ENCODE measurements at regions not wholly inside any gene's neighbourhood (a gene's known extent, or its start where the extent isn't known, plus 50 kb on each side); places are given as distances from the start of the nearest gene placed in this dataset.

DNA sequence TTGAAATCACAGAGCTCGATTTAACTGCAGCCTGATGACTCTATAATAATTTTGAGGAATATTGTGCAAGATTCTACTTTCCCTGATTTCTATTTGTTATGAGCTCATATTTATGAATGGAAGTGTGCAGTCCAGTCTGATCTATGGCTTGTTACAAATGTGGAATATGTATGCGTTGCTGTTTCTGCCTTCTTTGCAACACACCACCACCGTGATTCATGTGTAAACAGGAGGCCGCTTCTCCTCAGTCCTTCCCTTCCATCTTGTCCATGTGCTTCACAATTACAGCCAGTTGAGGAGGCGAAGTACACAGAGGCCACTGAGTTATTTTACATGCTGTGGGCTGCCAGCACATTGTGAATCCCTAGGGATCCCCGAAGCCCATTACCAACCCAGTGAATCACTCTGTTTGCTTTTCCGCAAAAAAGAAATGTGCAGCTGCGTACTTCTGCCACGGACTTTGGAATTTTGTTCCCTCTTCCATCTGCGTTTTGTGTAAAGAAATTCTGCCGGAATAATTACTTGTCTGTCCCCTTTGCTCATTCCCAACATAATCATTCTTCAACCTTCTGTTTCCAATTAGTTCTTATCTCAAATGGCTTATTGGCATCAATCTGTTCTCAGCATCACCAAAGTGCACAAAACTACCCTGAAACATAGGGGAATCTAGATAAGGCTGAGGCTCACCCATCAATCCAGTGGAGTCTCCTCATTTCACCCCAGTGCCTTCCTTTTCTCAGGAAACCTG is 551.6 kb upstream of the CITED2 start:
- peak in 1 of 2 donors; percentile 49 for DNase-seq
- no peaks in the 10 kb centered on the region for H3K27me3 ChIP-seq (ENCODE audit: control insufficient read depth in 1 of 2, insufficient read depth in 2 of 2, low read length in 1 of 2)
- peaks cover 0 to 2% of the 10 kb centered on the region in 2 donors for H3K4me1 ChIP-seq (ENCODE audit: control insufficient read depth in 1 of 2, insufficient read depth in 2 of 2, low read length in 2 of 2)
- no peaks in the 10 kb centered on the region for H3K36me3 ChIP-seq (ENCODE audit: control insufficient read depth in 1 of 2, insufficient read depth in 2 of 2, low read length in 1 of 2)
- H3K27ac ChIP-seq (ENCODE audit: low read depth in 1 of 2, low read length in 2 of 2): peak overlapping the region in 1 of 2 donors; percentile 57
- H3K9me3 ChIP-seq (ENCODE audit: control insufficient read depth, low read length): no peaks in the 10 kb centered on the region
- intact Hi-C loops (cut with DNase I): no loop called here
- 16 to 17% methylated on average over 11 of the region's 11 CpGs for WGBS, 2 donors
- ATAC-seq (ENCODE audit: low FRiP score): peak; percentile 52
- H3K4me3 ChIP-seq (ENCODE audit: low read length in 2 of 2): no peak overlapping the region

DNA sequence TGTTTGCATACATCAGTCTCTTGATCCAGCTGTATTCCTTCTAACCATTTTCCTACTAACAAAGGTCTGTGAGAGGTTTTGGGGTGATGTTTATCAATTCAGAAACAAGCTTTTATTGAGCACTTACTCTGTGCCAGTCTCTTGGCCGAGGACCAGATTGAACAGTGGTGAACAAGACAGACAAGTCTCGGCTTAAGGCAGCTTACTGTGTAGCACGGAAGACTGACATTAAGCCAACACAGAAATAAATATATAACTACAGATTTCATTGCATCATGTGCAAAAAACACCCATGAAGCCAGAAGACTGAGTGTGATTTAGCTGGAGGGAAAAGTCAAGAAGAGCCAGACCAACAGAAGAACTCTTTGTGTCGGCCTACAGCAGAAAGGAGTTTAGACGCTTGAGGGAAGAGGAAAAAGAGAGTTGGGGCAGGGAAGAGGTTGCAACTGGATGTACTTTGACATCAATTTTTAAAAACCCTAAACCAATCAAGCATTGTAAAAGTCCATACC is 549.6 kb upstream of the CITED2 start:
- Histone ChIP-seq H3K27me3 (ENCODE audit: control insufficient read depth in 1 of 2, insufficient read depth in 2 of 2, low read length in 1 of 2) (no peaks in the 10 kb centered on the region), H3K4me3 (ENCODE audit: low read length in 2 of 2) (no peak overlapping the region), H3K27ac (ENCODE audit: low read depth in 1 of 2, low read length in 2 of 2) (no peak overlapping the region), H3K36me3 (ENCODE audit: control insufficient read depth in 1 of 2, insufficient read depth in 2 of 2, low read length in 1 of 2) (no peaks in the 10 kb centered on the region), H3K4me1 (ENCODE audit: control insufficient read depth in 1 of 2, insufficient read depth in 2 of 2, low read length in 2 of 2) (peaks cover 0 to 2% of the 10 kb centered on the region in 2 donors), H3K9me3 (ENCODE audit: control insufficient read depth, low read length) (no peaks in the 10 kb centered on the region)
- no peak for ATAC-seq (ENCODE audit: low FRiP score)
- intact Hi-C loops (cut with DNase I): no loop called here
- no peak for DNase-seq
- WGBS, 2 donors: 95 to 97% methylated on average over 5 of the region's 5 CpGs

DNA sequence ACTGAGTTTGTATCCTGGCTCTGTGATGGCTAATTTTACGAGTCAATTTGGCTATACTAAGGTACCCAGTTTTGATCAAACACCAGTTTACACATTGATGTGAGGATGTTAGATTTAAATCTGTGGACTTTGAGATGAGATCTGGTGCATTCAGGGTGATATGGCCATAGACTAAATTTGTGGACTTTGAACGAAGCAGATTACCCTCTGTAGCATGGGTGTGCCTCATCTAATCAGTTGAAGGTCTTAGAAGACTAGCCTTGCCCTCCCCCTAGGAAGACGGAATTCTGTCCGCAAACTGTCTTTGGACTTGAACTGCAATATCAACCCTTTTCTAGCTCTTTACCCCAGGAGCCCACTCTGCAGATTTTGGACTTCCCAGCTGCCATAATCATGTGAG is 547.8 kb upstream of the CITED2 start:
- 98 to 99% methylated on average over 4 of the region's 4 CpGs for WGBS, 2 donors

DNA sequence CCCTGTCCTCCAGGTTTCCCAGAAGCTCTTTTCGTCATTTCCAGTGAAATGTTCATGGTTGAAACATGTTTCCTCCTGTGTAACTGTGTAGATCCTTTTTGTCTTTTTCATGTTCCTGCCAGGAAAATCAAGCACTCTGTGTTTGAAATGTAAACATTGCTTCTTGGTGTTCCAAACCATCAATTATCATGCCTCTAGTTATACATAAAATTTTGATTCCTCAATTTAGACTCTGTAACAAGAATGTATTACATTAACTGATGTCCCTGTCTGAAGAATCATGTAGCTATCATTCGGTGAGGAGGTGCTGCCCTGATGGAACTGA is 546.3 kb upstream of the CITED2 start:
- Histone ChIP-seq H3K4me3 (ENCODE audit: low read length in 2 of 2) (no peak overlapping the region), H3K4me1 (ENCODE audit: control insufficient read depth in 1 of 2, insufficient read depth in 2 of 2, low read length in 2 of 2) (no peaks in the 10 kb centered on the region), H3K36me3 (ENCODE audit: control insufficient read depth in 1 of 2, insufficient read depth in 2 of 2, low read length in 1 of 2) (no peaks in the 10 kb centered on the region), H3K27ac (ENCODE audit: low read depth in 1 of 2, low read length in 2 of 2) (no peak overlapping the region), H3K27me3 (ENCODE audit: control insufficient read depth in 1 of 2, insufficient read depth in 2 of 2, low read length in 1 of 2) (no peaks in the 10 kb centered on the region), H3K9me3 (ENCODE audit: control insufficient read depth, low read length) (no peaks in the 10 kb centered on the region)
- no peak for DNase-seq
- ATAC-seq (ENCODE audit: low FRiP score): no peak
- intact Hi-C loops (cut with DNase I): no loop called here
- WGBS, 2 donors: 78 to 82% methylated on average over 2 of the region's 2 CpGs

More for the DNA sequence above, 547.8 kb upstream of the CITED2 start:
- Histone ChIP-seq H3K27ac (ENCODE audit: low read depth in 1 of 2, low read length in 2 of 2) (no peak overlapping the region), H3K4me3 (ENCODE audit: low read length in 2 of 2) (no peak overlapping the region), H3K4me1 (ENCODE audit: control insufficient read depth in 1 of 2, insufficient read depth in 2 of 2, low read length in 2 of 2) (peaks cover 0 to 2% of the 10 kb centered on the region in 2 donors), H3K36me3 (ENCODE audit: control insufficient read depth in 1 of 2, insufficient read depth in 2 of 2, low read length in 1 of 2) (no peaks in the 10 kb centered on the region), H3K9me3 (ENCODE audit: control insufficient read depth, low read length) (no peaks in the 10 kb centered on the region), H3K27me3 (ENCODE audit: control insufficient read depth in 1 of 2, insufficient read depth in 2 of 2, low read length in 1 of 2) (no peaks in the 10 kb centered on the region)
- ATAC-seq (ENCODE audit: low FRiP score) (no peak), DNase-seq (no peak)
- intact Hi-C loops (cut with DNase I): no loop called here

DNA sequence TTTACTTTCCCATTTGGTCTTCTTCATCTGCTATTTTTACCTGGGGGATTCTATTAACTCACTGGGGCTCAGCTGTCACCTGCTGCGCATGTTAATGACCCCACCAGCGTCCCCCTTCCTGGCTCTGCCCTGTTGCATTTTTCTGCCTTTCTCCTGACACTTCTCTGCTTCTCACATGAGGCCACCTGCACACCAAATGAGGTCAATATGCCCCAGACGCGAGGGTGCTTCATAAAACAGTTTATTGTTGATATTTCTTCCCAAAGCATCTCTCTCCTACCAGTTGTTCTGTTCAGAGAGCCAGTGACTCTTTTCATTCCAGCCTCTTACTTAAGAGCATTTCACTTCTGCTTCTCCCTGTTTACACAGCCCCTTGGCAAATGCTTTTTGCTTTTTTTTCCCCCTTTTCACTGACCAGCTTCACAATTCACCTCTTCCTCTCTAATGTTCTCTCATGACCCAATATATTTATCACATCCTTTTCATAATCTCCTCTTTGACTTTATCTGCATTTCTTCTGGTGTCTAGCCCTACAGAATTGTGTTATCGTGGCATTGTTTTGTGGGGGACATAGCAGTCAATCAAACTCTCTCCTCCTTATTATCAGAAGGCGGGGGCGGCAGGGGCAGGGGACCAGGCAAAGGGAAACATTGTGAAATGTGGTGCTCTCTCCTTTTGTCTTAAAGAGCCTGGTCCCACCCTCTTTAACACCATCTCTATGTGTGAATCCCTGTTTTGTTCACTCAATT is 545.8 kb upstream of the CITED2 start:
- no peak overlapping the region for H3K27ac ChIP-seq (ENCODE audit: low read depth in 1 of 2, low read length in 2 of 2)
- DNase-seq (no peak), ATAC-seq (ENCODE audit: low FRiP score) (no peak)
- intact Hi-C loops (cut with DNase I): no loop called here
- no peak overlapping the region for H3K4me3 ChIP-seq (ENCODE audit: low read length in 2 of 2)
- no peaks in the 10 kb centered on the region for H3K9me3 ChIP-seq (ENCODE audit: control insufficient read depth, low read length)
- 64 to 66% methylated on average over 7 of the region's 7 CpGs for WGBS, 2 donors
- H3K27me3 ChIP-seq (ENCODE audit: control insufficient read depth in 1 of 2, insufficient read depth in 2 of 2, low read length in 1 of 2): no peaks in the 10 kb centered on the region
- H3K4me1 ChIP-seq (ENCODE audit: control insufficient read depth in 1 of 2, insufficient read depth in 2 of 2, low read length in 2 of 2): no peaks in the 10 kb centered on the region
- H3K36me3 ChIP-seq (ENCODE audit: control insufficient read depth in 1 of 2, insufficient read depth in 2 of 2, low read length in 1 of 2): no peaks in the 10 kb centered on the region

DNA sequence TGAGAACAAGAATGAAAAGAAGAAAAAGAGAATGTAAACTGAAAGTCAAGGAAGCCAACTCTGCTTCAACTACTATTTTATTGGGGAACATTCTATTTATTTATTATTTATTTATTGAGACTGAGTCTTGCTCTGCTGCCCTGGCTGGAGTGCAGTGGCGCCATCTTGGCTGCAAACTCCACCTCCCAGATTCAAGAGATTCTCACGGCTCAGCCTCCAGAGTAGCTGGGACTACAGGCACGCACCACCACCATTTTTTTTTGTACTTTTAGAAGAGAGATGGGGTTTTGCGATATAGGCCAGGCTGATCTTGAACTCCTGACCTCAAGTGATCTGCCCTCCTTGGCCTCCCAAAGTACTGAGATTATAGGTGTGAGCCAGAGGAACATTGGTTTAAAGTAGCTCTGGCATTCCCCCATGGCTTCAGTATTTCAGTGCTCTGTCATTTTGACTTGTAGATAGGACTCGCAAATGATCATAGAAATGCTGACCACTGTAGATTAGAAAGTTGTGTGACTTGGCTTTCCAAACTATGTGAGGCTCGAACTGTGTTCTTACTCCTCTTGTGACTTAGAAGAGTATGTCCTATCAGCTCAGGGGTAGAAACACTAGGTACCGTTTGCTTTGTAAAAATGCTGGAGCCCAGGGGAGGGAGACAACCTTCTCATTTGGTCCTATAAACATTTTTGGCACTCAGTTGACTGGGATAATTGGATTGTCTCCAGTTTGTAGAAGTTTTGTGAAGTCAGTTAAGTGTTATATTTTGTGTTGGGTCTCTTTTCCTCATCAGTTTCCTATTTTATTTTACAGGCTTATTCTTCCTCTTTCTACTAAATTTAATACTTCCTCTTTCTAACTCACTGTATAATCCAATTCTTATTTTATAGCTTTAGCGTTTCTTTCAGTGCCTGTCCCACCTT is 544.9 kb upstream of the CITED2 start:
- Histone ChIP-seq H3K27ac (ENCODE audit: low read depth in 1 of 2, low read length in 2 of 2) (no peak overlapping the region), H3K9me3 (ENCODE audit: control insufficient read depth, low read length) (no peaks in the 10 kb centered on the region), H3K4me3 (ENCODE audit: low read length in 2 of 2) (no peak overlapping the region), H3K36me3 (ENCODE audit: control insufficient read depth in 1 of 2, insufficient read depth in 2 of 2, low read length in 1 of 2) (no peaks in the 10 kb centered on the region), H3K4me1 (ENCODE audit: control insufficient read depth in 1 of 2, insufficient read depth in 2 of 2, low read length in 2 of 2) (no peaks in the 10 kb centered on the region), H3K27me3 (ENCODE audit: control insufficient read depth in 1 of 2, insufficient read depth in 2 of 2, low read length in 1 of 2) (no peaks in the 10 kb centered on the region)
- ATAC-seq (ENCODE audit: low FRiP score) (no peak), DNase-seq (no peak)
- 85 to 87% methylated on average over 8 of the region's 8 CpGs for WGBS, 2 donors
- intact Hi-C loops (cut with DNase I): no loop called here

DNA sequence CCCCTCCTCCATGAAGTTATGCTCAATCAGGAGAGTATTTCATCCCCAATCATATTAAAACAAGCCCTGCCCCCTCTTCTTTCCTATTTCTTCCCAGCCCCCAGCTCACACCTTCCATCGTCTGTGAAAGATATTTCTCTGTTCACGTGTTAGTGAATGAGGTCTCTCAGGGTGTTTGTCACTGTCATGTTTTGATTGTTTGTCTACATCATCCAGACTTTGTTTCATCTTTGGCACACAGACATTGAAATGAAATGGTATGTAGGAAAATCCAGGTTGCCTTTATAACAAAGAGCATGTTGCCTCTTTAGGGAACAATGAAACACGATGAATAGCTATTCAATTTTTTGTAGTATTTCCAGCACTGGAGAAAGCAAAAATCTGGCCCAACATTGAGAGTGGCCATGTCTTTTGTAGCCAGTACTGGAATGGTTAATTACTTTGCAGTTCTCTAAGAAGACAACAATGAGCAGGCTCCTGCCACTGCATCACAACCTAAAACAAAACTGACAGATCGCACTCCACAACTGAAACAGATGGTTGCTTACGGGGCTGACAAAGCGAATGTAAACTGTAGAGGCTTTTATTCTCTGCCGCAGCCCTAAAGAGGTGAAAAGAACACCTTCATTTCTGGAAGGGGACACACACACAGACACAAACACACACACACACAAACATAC is 543.6 kb upstream of the CITED2 start:
- no peaks in the 10 kb centered on the region for H3K9me3 ChIP-seq (ENCODE audit: control insufficient read depth, low read length)
- H3K27ac ChIP-seq (ENCODE audit: low read depth in 1 of 2, low read length in 2 of 2): no peak overlapping the region
- intact Hi-C loops (cut with DNase I): no loop called here
- DNase-seq (no peak), ATAC-seq (ENCODE audit: low FRiP score) (no peak)
- no peak overlapping the region for H3K4me3 ChIP-seq (ENCODE audit: low read length in 2 of 2)
- no peaks in the 10 kb centered on the region for H3K27me3 ChIP-seq (ENCODE audit: control insufficient read depth in 1 of 2, insufficient read depth in 2 of 2, low read length in 1 of 2)
- WGBS, 2 donors: 89 to 93% methylated on average over 7 of the region's 7 CpGs
- H3K36me3 ChIP-seq (ENCODE audit: control insufficient read depth in 1 of 2, insufficient read depth in 2 of 2, low read length in 1 of 2): no peaks in the 10 kb centered on the region
- H3K4me1 ChIP-seq (ENCODE audit: control insufficient read depth in 1 of 2, insufficient read depth in 2 of 2, low read length in 2 of 2): no peaks in the 10 kb centered on the region

DNA sequence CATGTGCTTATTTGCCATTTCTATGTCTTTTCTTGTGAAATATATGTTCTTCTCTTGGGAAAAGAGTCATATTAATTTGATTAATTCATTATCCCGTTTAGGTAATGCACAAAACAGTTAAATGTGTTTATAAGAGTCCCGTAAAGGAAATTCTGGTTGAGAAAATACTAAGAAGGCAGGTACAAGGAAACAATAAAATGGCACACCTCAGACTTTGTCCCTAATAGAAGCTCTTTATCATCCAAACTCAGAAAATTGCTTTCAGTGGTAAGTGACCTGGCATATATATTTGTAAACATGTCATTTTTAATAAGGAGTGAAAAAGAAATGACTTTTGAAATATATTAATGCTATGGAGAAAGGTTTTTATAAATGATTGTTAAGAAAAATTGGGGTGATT is 540.5 kb upstream of the CITED2 start:
- no peak overlapping the region for H3K27ac ChIP-seq (ENCODE audit: low read depth in 1 of 2, low read length in 2 of 2)
- ATAC-seq (ENCODE audit: low FRiP score) (no peak), DNase-seq (no peak)
- H3K4me3 ChIP-seq (ENCODE audit: low read length in 2 of 2): no peak overlapping the region
- no peaks in the 10 kb centered on the region for H3K36me3 ChIP-seq (ENCODE audit: control insufficient read depth in 1 of 2, insufficient read depth in 2 of 2, low read length in 1 of 2)
- H3K9me3 ChIP-seq (ENCODE audit: control insufficient read depth, low read length): no peaks in the 10 kb centered on the region
- 49 to 71% methylated on average over 2 of the region's 2 CpGs for WGBS, 2 donors
- intact Hi-C loops (cut with DNase I): no loop called here
- no peaks in the 10 kb centered on the region for H3K27me3 ChIP-seq (ENCODE audit: control insufficient read depth in 1 of 2, insufficient read depth in 2 of 2, low read length in 1 of 2)
- no peaks in the 10 kb centered on the region for H3K4me1 ChIP-seq (ENCODE audit: control insufficient read depth in 1 of 2, insufficient read depth in 2 of 2, low read length in 2 of 2)
